ENCODE measurements at regions not wholly inside any gene's neighbourhood (a gene's known extent, or its start where the extent isn't known, plus 50 kb on each side); places are given as distances from the start of the nearest gene placed in this dataset.

- Histone ChIP-seq H3K27me3 (ENCODE audit: low read depth, low read length) (peaks cover 16% of the 10 kb centered on the region), H3K4me2 (ENCODE audit: low read length) (no peak overlapping the region), H3K36me3 (replicated peaks; ENCODE audit: low read depth, low read length) (no peaks in the 10 kb centered on the region), H3K79me2 (ENCODE audit: low read length) (no peaks in the 10 kb centered on the region), H3K4me1 (ENCODE audit: low read length) (peaks cover 8% of the 10 kb centered on the region; the same call in 1 of the 2 replicates), H3K27ac (ENCODE audit: low read length) (no peak overlapping the region), H3K4me3 (ENCODE audit: low read length) (no peak overlapping the region), H3K9me3 (ENCODE audit: insufficient read depth, low read length) (no peaks in the 10 kb centered on the region), H3K9ac (ENCODE audit: low read length) (no peak overlapping the region), H4K20me1 (ENCODE audit: insufficient read depth, low read length) (no peaks in the 10 kb centered on the region), H2AFZ (ENCODE audit: low read depth, low read length) (no peak overlapping the region)
- TF ChIP-seq EZH2phosphoT487 (IDR thresholded peaks at IDR 0.05; ENCODE audit: low read depth), result no peak
- TF ChIP-seq CTCF (IDR thresholded peaks at IDR 0.05; ENCODE audit: low read depth, low read length), result no peak
Measured at GRCh38 chr2:45220227-45220626, 211.0 kb upstream of the SIX2 start.

- Histone ChIP-seq H3K27me3 (ENCODE audit: low read depth, low read length) (peaks cover 15% of the 10 kb centered on the region), H3K4me3 (ENCODE audit: low read length) (no peak overlapping the region), H2AFZ (ENCODE audit: low read depth, low read length) (no peak overlapping the region), H3K79me2 (ENCODE audit: low read length) (no peaks in the 10 kb centered on the region), H3K9me3 (ENCODE audit: insufficient read depth, low read length) (no peaks in the 10 kb centered on the region), H3K9ac (ENCODE audit: low read length) (no peak overlapping the region), H3K27ac (ENCODE audit: low read length) (no peak overlapping the region), H3K4me1 (ENCODE audit: low read length) (peaks cover under 1% of the 10 kb centered on the region; the same call in 1 of the 2 replicates), H4K20me1 (ENCODE audit: insufficient read depth, low read length) (no peaks in the 10 kb centered on the region), H3K4me2 (ENCODE audit: low read length) (no peak overlapping the region), H3K36me3 (replicated peaks; ENCODE audit: low read depth, low read length) (no peaks in the 10 kb centered on the region)
- TF ChIP-seq EZH2phosphoT487 (IDR thresholded peaks at IDR 0.05; ENCODE audit: low read depth), result no peak
Measured at GRCh38 chr2:45218931-45219339, 209.7 kb upstream of the SIX2 start.

- Histone ChIP-seq H3K9me3 (ENCODE audit: insufficient read depth, low read length) (no peaks in the 10 kb centered on the region), H3K79me2 (ENCODE audit: low read length) (no peaks in the 10 kb centered on the region)
Measured at GRCh38 chr2:45218297-45218696, 209.0 kb upstream of the SIX2 start.

GRCh38 chr2:45216118-45216517 is 206.9 kb upstream of the SIX2 start:
- Histone ChIP-seq H3K4me2 (ENCODE audit: low read length) (no peak overlapping the region), H3K4me3 (ENCODE audit: low read length) (no peak overlapping the region), H3K36me3 (replicated peaks; ENCODE audit: low read depth, low read length) (no peaks in the 10 kb centered on the region), H3K27me3 (ENCODE audit: low read depth, low read length) (peaks cover 15% of the 10 kb centered on the region), H3K79me2 (ENCODE audit: low read length) (no peaks in the 10 kb centered on the region), H4K20me1 (ENCODE audit: insufficient read depth, low read length) (no peaks in the 10 kb centered on the region), H2AFZ (ENCODE audit: low read depth, low read length) (no peak overlapping the region), H3K9me3 (ENCODE audit: insufficient read depth, low read length) (no peaks in the 10 kb centered on the region), H3K27ac (ENCODE audit: low read length) (no peak overlapping the region), H3K9ac (ENCODE audit: low read length) (no peak overlapping the region), H3K4me1 (ENCODE audit: low read length) (no peaks in the 10 kb centered on the region)
- TF ChIP-seq EZH2phosphoT487 (IDR thresholded peaks at IDR 0.05; ENCODE audit: low read depth) (no peak), CTCF (IDR thresholded peaks at IDR 0.05; ENCODE audit: low read depth, low read length) (no peak)

More at GRCh38 chr2:45218297-45218696, 209.0 kb upstream of the SIX2 start:
- no peaks in the 10 kb centered on the region for H3K36me3 ChIP-seq (replicated peaks; ENCODE audit: low read depth, low read length)
- H3K27ac ChIP-seq (ENCODE audit: low read length), result no peak overlapping the region
- H2AFZ ChIP-seq (ENCODE audit: low read depth, low read length), result no peak overlapping the region
- H3K9ac ChIP-seq (ENCODE audit: low read length), result no peak overlapping the region
- no peak for TF ChIP-seq CTCF (IDR thresholded peaks at IDR 0.05; ENCODE audit: low read depth, low read length)
- TF ChIP-seq EZH2phosphoT487 (IDR thresholded peaks at IDR 0.05; ENCODE audit: low read depth), result no peak
- no peaks in the 10 kb centered on the region for H3K4me1 ChIP-seq (ENCODE audit: low read length)
- no peak overlapping the region for H3K4me2 ChIP-seq (ENCODE audit: low read length)
- H3K4me3 ChIP-seq (ENCODE audit: low read length), result no peak overlapping the region
- peaks cover 15% of the 10 kb centered on the region for H3K27me3 ChIP-seq (ENCODE audit: low read depth, low read length)
- no peaks in the 10 kb centered on the region for H4K20me1 ChIP-seq (ENCODE audit: insufficient read depth, low read length)

- Histone ChIP-seq H2AFZ (ENCODE audit: low read depth, low read length) (no peak overlapping the region), H3K27me3 (ENCODE audit: low read depth, low read length) (peaks cover 15% of the 10 kb centered on the region), H3K4me1 (ENCODE audit: low read length) (peaks cover 7% of the 10 kb centered on the region), H3K36me3 (replicated peaks; ENCODE audit: low read depth, low read length) (no peaks in the 10 kb centered on the region), H3K9me3 (ENCODE audit: insufficient read depth, low read length) (no peaks in the 10 kb centered on the region), H3K9ac (ENCODE audit: low read length) (no peak overlapping the region), H3K79me2 (ENCODE audit: low read length) (no peaks in the 10 kb centered on the region), H4K20me1 (ENCODE audit: insufficient read depth, low read length) (no peaks in the 10 kb centered on the region), H3K4me3 (ENCODE audit: low read length) (no peak overlapping the region), H3K4me2 (ENCODE audit: low read length) (no peak overlapping the region), H3K27ac (ENCODE audit: low read length) (no peak overlapping the region)
- TF ChIP-seq EZH2phosphoT487 (IDR thresholded peaks at IDR 0.05; ENCODE audit: low read depth) (no peak), CTCF (IDR thresholded peaks at IDR 0.05; ENCODE audit: low read depth, low read length) (no peak)
Measured at GRCh38 chr2:45214550-45214949, 205.3 kb upstream of the SIX2 start.
